C1 segment of cervical spinal cord (tissue), 14 donors: ENCODE measurements at regions not wholly inside any gene's neighbourhood (a gene's known extent, or its start where the extent isn't known, plus 50 kb on each side); places are given as distances from the start of the nearest gene placed in this dataset.
"Not testable (repeated sequence)": the region's sequence is repeated elsewhere in the genome, so short reads cannot be mapped to it uniquely, and the experiment has no call there.

ENCODE experiments used
- DNase-seq, 14 donors: peaks; one replicate each; lab custom pipeline; 2025; lab: John Stamatoyannopoulos, UW

GRCh38 chr10:21463436-21463835 lies 62.0 kb downstream of the SKIDA1 start:
- no peak for DNase-seq

DNA sequence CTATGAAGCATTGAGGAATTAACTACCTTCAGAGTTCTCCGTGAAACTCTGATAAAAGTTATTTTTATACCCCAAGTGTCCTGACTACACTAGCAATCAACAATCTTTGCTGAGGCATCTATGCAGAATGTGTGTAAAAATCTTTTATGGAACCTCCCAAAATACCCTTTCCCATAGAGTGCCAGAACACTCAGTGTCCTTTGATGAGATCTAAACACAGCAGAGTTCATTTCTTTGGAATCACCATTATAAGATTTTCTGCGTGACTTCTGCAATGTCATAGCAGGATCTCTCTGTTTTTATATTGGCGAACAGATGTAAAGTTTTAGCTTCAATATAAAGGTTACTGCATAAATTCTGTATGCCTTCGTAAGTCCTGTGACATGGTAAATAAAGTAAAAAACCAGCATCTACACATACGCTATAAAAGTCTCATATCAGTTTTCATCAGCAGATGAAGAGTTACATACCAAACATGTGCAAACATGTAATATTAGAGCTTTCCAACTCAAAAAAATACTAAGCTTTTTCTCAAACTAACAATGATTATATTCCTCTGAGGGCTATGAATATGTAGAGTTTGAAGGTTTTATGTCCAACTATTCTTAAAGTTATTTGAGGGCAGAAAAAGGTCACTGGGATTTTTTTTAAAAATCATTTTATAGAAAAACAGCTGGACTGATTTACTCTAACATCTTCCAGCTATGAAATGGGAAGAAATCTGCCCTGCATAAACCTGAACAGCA lies 67.2 kb downstream of the SKIDA1 start:
- no peak for DNase-seq

DNA sequence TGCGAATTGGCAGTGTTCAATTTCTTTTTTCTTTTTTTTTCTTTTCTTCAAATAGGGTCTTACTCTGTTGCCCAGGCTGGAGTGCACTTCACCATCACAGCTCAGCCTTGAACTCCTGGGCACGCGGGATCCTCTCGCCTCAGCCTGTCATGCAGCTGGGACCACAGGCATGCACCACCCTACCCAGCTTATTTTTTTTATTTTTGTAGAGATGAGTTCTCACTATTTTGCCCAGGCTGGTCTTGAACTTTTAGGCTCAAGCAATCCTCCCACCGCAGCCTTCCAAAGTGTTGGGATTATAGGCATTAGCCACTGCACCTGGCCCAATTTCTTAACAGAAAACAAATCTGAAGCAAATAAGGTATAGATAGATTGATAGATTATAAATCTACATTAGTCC lies 69.3 kb downstream of the SKIDA1 start:
- DNase-seq: no peak

DNA sequence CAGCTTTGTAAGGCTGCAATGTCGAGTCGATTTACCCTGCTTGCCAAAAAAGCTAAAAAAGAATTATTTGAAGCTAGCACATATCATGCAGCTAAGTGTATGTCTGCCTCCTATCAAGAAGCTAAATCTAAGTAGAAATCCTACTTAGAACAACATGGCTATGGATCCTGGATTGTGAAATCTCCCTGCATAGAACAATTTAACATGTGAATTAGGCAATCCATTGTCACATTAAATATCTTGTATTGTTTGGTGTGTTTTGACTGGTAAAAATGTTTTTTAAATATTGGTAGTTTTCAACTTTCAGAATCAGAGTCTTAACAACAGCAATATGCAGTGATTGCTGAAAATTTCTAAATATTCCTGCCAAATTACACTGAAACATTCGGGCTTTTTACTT lies 73.3 kb downstream of the SKIDA1 start:
- no peak for DNase-seq

GRCh38 chr10:21449288-21449966 lies 76.1 kb downstream of the SKIDA1 start:
- DNase-seq: no peak

DNA sequence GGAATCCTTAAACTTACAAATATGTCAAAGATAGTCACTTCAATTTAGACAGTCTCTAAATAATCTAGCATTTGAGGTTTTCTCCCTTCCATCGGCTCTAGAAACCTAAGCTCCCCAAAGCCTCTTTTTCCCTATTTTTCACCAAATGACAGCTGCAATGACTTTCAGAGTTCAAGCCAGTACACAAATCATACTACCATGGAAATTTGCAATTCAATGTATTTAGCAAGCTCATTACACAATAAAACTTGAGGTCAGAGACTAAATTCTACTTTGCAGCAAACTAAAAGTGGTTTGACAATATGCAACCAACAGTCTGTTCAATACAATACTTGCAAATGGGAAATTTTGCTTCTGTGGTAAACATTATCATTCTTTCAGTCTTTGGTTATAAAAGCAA lies 80.3 kb downstream of the SKIDA1 start:
- no peak for DNase-seq

- no peak for DNase-seq
These were observed 83.9 kb downstream of the SKIDA1 start for GRCh38 chr10:21441625-21442024.

DNA sequence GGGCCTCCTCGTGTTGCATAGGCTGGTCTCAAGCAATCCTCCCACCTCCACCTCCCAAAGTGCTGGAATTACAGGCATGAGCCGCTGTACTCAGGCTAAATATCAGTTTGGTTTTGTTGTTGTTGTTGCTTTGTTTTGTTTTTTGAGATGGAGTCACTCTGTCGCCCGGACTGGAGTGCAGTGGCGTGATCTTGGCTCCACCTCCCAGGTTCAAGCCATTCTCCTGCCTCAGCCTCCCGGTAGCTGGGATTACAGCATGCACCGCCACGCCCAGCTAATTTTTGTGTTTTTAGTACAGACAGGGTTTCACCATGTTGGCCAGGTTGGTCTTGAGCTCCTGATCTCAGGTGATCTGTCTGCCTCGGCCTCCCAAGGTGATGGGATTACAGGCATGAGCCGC lies 86.6 kb downstream of the SKIDA1 start:
- DNase-seq: not testable (repeated sequence)

GRCh38 chr10:21437770-21438382 lies 87.6 kb downstream of the SKIDA1 start:
- DNase-seq: no peak

- DNase-seq: no peak
These were observed 93.2 kb downstream of the SKIDA1 start for GRCh38 chr10:21432266-21432665.

GRCh38 chr10:21431799-21432198 lies 93.7 kb downstream of the SKIDA1 start:
- DNase-seq: no peak

GRCh38 chr10:21427804-21428481 lies 97.5 kb downstream of the SKIDA1 start:
- DNase-seq: no peak

- DNase-seq: no peak
These were observed 101.0 kb downstream of the SKIDA1 start for GRCh38 chr10:21424459-21424861.

GRCh38 chr10:21423850-21424249 lies 101.6 kb downstream of the SKIDA1 start:
- DNase-seq: no peak

- no peak for DNase-seq
These were observed 102.1 kb downstream of the SKIDA1 start for GRCh38 chr10:21423338-21423737.

DNA sequence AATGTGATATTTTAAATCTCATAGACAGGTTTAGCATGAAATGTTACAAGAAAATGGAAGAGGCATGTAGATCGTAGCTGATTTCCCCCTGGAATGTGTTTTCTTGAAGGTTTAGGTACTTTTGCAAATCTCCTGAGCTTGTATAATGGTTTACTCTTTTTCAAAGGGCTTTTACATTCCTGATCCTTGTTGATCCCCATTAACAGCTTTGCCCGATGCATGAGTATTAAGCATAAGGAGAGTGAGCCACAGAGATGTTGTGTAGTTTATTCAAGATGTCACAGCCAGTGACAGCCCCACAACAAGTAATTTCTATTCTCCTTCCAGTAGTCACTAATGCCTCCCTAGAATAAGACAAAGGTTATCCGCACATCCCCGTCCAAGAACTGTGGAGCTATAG lies 103.7 kb downstream of the SKIDA1 start:
- no peak for DNase-seq

GRCh38 chr10:21421016-21421415 lies 104.5 kb downstream of the SKIDA1 start:
- DNase-seq: no peak

DNA sequence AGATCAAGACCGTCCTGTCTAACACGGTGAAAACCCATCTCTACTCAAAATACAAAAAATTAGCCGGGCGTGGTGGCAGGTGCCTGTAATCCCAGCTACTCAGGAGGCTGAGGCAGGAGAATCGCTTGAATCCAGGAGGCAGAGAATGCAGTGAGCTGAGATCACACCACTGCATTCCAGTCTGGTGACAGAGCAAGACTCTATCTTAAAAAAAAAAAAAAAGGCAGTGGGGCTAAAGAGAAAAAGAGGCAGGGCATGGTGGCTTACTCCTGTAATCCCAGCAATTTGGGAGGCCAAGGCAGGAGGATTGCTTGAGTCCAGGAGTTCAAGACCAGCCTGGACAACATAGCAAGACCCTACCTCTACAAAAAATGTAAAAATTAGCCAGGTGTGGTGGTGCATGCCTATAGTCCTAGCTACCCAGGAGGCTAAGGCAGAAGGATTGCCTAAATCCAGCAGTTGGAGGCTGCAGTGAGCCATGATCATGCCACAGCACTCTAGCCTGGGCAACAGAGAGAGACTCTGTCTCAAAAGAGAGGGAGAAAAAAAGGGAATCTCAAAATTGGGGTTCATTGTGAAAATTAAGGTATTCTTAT lies 106.4 kb downstream of the SKIDA1 start:
- DNase-seq: not testable (repeated sequence)

- DNase-seq: no peak
These were observed 108.2 kb downstream of the SKIDA1 start for GRCh38 chr10:21417172-21417712.

GRCh38 chr10:21413680-21414079 lies 111.8 kb downstream of the SKIDA1 start:
- DNase-seq: no peak

DNA sequence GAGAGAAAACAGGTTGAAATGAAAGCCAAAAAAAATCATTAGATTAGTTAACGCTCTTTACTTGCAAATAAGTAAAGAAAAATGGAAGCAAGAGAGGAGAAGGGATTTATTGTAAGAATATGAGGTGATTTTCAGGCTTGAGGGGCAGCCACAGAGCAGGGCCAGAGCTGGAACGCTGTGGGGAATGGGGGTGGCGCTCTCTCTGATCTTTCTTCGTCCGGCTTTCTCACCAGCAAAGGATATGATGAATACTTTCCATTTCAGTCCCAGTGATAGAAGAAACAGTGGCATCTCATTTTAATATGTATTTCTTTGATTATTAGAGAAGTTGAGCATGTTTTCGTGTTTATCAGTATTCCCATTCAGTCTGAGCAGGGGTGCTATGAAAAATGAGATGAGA lies 112.2 kb downstream of the SKIDA1 start:
- DNase-seq: no peak
